Testis (tissue), 2 donors: ENCODE measurements at regions not wholly inside any gene's neighbourhood (a gene's known extent, or its start where the extent isn't known, plus 50 kb on each side); places are given as distances from the start of the nearest gene placed in this dataset.

Experiments
- CTCF ChIP-seq, 3 experiments: fragments of 450-650 bp in 2 of 3; fragments of 200-600 bp in 1 of 3; sonication (generic) in 1 of 3; IDR thresholded peaks; one replicate each; pipeline ENCODE4 v1.5.1; 2016 to 2019; ENCODE audit warnings: antibody characterized with exemption in 3 of 3, mild to moderate bottlenecking in 2 of 3, moderate library complexity in 1 of 3
- POLR2A ChIP-seq: fragments of 450-650 bp; IDR thresholded peaks from one replicate; pipeline ENCODE4 v1.6.1; 2017; ENCODE audit warnings: antibody characterized with exemption, mild to moderate bottlenecking, moderate library complexity

DNA sequence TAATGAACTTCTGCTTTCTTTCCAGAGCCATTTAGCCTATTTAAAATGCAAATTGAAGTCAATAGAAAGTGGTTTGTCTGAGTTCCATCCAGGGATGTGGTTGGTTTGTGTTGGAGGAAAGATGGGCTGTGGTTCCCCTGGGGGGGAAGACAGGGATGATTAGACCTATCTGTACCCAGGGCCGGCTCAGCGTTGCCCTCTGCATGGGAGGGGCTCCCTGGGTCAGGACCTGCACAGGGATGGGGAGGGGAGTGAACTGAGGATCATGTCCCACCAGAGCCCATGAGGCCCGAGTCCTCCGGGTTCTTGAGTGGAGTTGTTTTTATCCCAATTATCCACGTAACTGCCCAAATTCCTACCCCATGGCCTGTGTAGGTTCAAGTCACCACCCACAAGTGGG lies 76.9 kb upstream of the SFSWAP start:
- TF ChIP-seq CTCF (IDR thresholded peaks at IDR 0.05) (no peak), POLR2A (no peak)
